SK-N-MC (cell line): ENCODE measurements at regions not wholly inside any gene's neighbourhood (a gene's known extent, or its start where the extent isn't known, plus 50 kb on each side); places are given as distances from the start of the nearest gene placed in this dataset.

Experiments used
- EZH2 ChIP-seq: fragments of 200-600 bp; sonication (generic); IDR thresholded peaks from one replicate; pipeline ENCODE4 v1.6.1; 2017; ENCODE audit warnings: antibody characterized with exemption
- FOXP2 ChIP-seq: optimal IDR thresholded peaks from 2 replicates; pipeline ENCODE3; 2011; ENCODE audit warnings: mild to moderate bottlenecking, moderate library complexity; ENCODE audit not compliant: insufficient read depth; ENCODE audit errors: extremely low read length, control extremely low read depth
- POLR2AphosphoS5 ChIP-seq: IDR thresholded peaks from 2 replicates; pipeline ENCODE4 v1.6.1; 2012; ENCODE audit warnings: mild to moderate bottlenecking, low read depth, low read length, borderline replicate concordance

DNA sequence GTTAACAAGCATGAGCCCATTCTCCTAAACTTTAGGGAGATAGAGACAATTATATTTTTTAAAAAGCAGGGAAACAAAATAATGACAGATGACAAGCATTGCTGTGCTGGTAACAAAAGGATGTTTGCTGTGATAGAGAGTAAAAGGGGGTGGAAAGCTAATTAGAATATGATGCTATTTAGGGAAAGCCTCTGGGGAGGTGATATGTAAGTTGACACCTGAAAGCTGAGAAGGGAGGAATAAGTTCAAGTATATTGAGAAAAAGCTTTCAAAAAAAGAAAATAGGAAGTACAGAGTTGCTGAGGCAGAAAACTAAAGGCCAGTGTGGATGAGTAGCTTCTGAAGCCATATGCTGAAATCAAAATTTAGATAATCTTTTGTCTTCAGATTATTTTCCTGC is 565.2 kb upstream of the NRXN1 start:
- TF ChIP-seq EZH2, result no peak
- TF ChIP-seq POLR2AphosphoS5, result no peak
- TF ChIP-seq FOXP2, result no peak
